ENCODE measurements at regions not wholly inside any gene's neighbourhood (a gene's known extent, or its start where the extent isn't known, plus 50 kb on each side); places are given as distances from the start of the nearest gene placed in this dataset.

- DNase-seq (ENCODE audit: low read depth), result no peak
- no peak overlapping the region for H3K4me3 ChIP-seq (ENCODE audit: low read depth, low read length)
- TF ChIP-seq CTCF (IDR thresholded peaks at IDR 0.05; ENCODE audit: insufficient read depth, low read length), result no peak
Observed at GRCh38 chr18:60209042-60209441, 163.5 kb downstream of the MC4R start.

- no peak overlapping the region for H3K4me3 ChIP-seq (ENCODE audit: low read depth, low read length)
- no peak for DNase-seq (ENCODE audit: low read depth)
- no peak for TF ChIP-seq CTCF (IDR thresholded peaks at IDR 0.05; ENCODE audit: insufficient read depth, low read length)
Observed at GRCh38 chr18:60202708-60203107, 169.9 kb downstream of the MC4R start.

GRCh38 chr18:60200558-60200957 is 172.0 kb downstream of the MC4R start:
- DNase-seq (ENCODE audit: low read depth), result no peak
- no peak for TF ChIP-seq CTCF (IDR thresholded peaks at IDR 0.05; ENCODE audit: insufficient read depth, low read length)
- no peak overlapping the region for H3K4me3 ChIP-seq (ENCODE audit: low read depth, low read length)

GRCh38 chr18:60199505-60199904 is 173.1 kb downstream of the MC4R start:
- H3K4me3 ChIP-seq (ENCODE audit: low read depth, low read length), result no peak overlapping the region
- no peak for DNase-seq (ENCODE audit: low read depth)
- TF ChIP-seq CTCF (IDR thresholded peaks at IDR 0.05; ENCODE audit: insufficient read depth, low read length), result no peak

GRCh38 chr18:60197671-60198462 is 174.7 kb downstream of the MC4R start:
- H3K4me3 ChIP-seq (ENCODE audit: low read depth, low read length), result no peak overlapping the region
- TF ChIP-seq CTCF (IDR thresholded peaks at IDR 0.05; ENCODE audit: insufficient read depth, low read length), result no peak
- DNase-seq (ENCODE audit: low read depth), result peak; percentile 16

- TF ChIP-seq CTCF (IDR thresholded peaks at IDR 0.05; ENCODE audit: insufficient read depth, low read length), result no peak
- DNase-seq (ENCODE audit: low read depth), result peak; percentile 4
- H3K4me3 ChIP-seq (ENCODE audit: low read depth, low read length), result no peak overlapping the region
Observed at GRCh38 chr18:60196836-60197606, 175.6 kb downstream of the MC4R start.
